K562 (cell line): ENCODE measurements at regions not wholly inside any gene's neighbourhood (a gene's known extent, or its start where the extent isn't known, plus 50 kb on each side); places are given as distances from the start of the nearest gene placed in this dataset.

Source experiments
- ATAC-seq: fragments of 200-7000 bp; cut with Tn5 transposase; 3 replicates; pipeline ENCODE4 v1.9.1; 2020; ENCODE audit warnings: moderate library complexity
- BruUV-seq: library from RNA; stranded (reverse); fragments of 400-500 nt; replicated peaks from 2 replicates; lab custom pipeline; 2021; lab: Mats Ljungman, UMichigan
- CTCF ChIA-PET: fragments of 300-600 bp; formaldehyde crosslinking; extraction: SDS; loops from one replicate; lab custom pipeline; 2021; ENCODE audit warnings: low intra/inter-chr PET ratio; lab: Yijun Ruan, JAX
- POLR2A ChIA-PET: fragments of 300-600, 350-650 bp; sonication (Branson Sonifier 250); formaldehyde crosslinking; extraction: SDS; loops from one replicate; lab custom pipeline; 2021; ENCODE audit warnings: antibody characterized with exemption, inconsistent platforms; lab: Yijun Ruan, JAX
- DNase-seq, 4 experiments: peaks; one replicate each; pipeline versions ENCODE4 v3.0.0 to v3.0.0-alpha.2; 2011 to 2018; ENCODE audit warnings: low spot score in 3 of 4, mixed read lengths in 3 of 4; ENCODE audit errors: extremely low read depth in 1 of 4
- FAIRE-seq: peaks from 2 replicates; lab custom pipeline; 2011; peaks lifted over from hg19 to GRCh38; lab: Jason Lieb, UNC
- H2AFZ ChIP-seq: 2 replicates; pipeline ENCODE4 v1.6.0; 2011; ENCODE audit warnings: low read depth, low read length, control low read depth, inconsistent platforms
- H3K27ac ChIP-seq: fragments of 200-600 bp; 3 replicates; pipeline ENCODE4 v1.8.0; 2011; ENCODE audit warnings: low read depth, mild to moderate bottlenecking, control low read depth, inconsistent platforms, low read length, moderate library complexity, mixed read lengths; ENCODE audit errors: extremely low read depth
- H3K27me3 ChIP-seq, 2 experiments: fragments of 300-600 bp in 1 of 2; 2 replicates in 1 of 2; 3 replicates in 1 of 2; pipeline versions ENCODE4 v1.6.0 to v1.8.0; 2011; ENCODE audit warnings: inconsistent platforms in 2 of 2, low read length in 2 of 2, mild to moderate bottlenecking in 1 of 2, mixed read lengths in 1 of 2, moderate library complexity in 1 of 2; ENCODE audit not compliant: control insufficient read depth in 2 of 2, insufficient read depth in 2 of 2
- H3K36me3 ChIP-seq: fragments of 300-600 bp; 3 replicates; pipeline ENCODE4 v1.8.0; 2011; ENCODE audit warnings: mild to moderate bottlenecking, low read length, inconsistent platforms; ENCODE audit not compliant: control insufficient read depth, insufficient read depth
- H3K4me1 ChIP-seq, 2 experiments: fragments of 200-600 bp in 1 of 2; replicated peaks in 1 of 2; 2 replicates in 1 of 2; 3 replicates in 1 of 2; pipeline versions ENCODE4 v1.5.1 to v1.8.0; 2011; ENCODE audit warnings: inconsistent platforms in 2 of 2, low read length in 2 of 2, mild to moderate bottlenecking in 1 of 2, mixed read lengths in 1 of 2, moderate library complexity in 1 of 2; ENCODE audit not compliant: control insufficient read depth in 2 of 2, insufficient read depth in 2 of 2
- H3K4me2 ChIP-seq: 2 replicates; pipeline ENCODE4 v1.6.1; 2011; ENCODE audit warnings: low read length, control low read depth, inconsistent platforms, mixed read lengths; ENCODE audit not compliant: insufficient read depth
- H3K4me3 ChIP-seq: fragments of 200-600 bp; sonication (generic), shearing (Covaris generic); 2 replicates; pipeline ENCODE4 v1.5.1; 2016; ENCODE audit warnings: control low read depth, inconsistent platforms
- H3K79me2 ChIP-seq: fragments of 200-600 bp; 3 replicates; pipeline ENCODE4 v1.8.0; 2011; ENCODE audit warnings: low read length, inconsistent platforms; ENCODE audit not compliant: control insufficient read depth, insufficient read depth
- H3K9ac ChIP-seq, 2 experiments: 2 replicates each; pipeline versions ENCODE4 v1.6.0 to v1.6.1; 2011; ENCODE audit warnings: low read depth in 2 of 2, low read length in 2 of 2, control low read depth in 1 of 2, inconsistent platforms in 1 of 2, mild to moderate bottlenecking in 1 of 2, mixed read lengths in 1 of 2; ENCODE audit not compliant: insufficient read depth in 1 of 2
- H3K9me1 ChIP-seq: one replicate; pipeline ENCODE4 v1.6.0; 2011; ENCODE audit warnings: inconsistent platforms, mild to moderate bottlenecking, low read length, moderate library complexity; ENCODE audit not compliant: control insufficient read depth, insufficient read depth
- H3K9me3 ChIP-seq: replicated peaks from 2 replicates; pipeline ENCODE4 v1.5.1; 2011; ENCODE audit warnings: low read depth, low read length, inconsistent platforms; ENCODE audit not compliant: control insufficient read depth, insufficient read depth
- H4K20me1 ChIP-seq: replicated peaks from 2 replicates; pipeline ENCODE4 v1.6.1; 2011; ENCODE audit warnings: low read length, inconsistent platforms, mixed read lengths; ENCODE audit not compliant: control insufficient read depth, insufficient read depth
- CTBP1 ChIP-seq: fragments of 450-650 bp; IDR thresholded peaks from 2 replicates; pipeline ENCODE4 v1.6.1; 2016; ENCODE audit warnings: borderline replicate concordance
- NBN ChIP-seq: fragments of 450-650 bp; IDR thresholded peaks from 2 replicates; pipeline ENCODE4 v1.6.1; 2016; ENCODE audit warnings: low read depth, mild to moderate bottlenecking
- NFIX ChIP-seq: fragments of 250-450 bp; sonication (Bioruptor Pico); IDR thresholded peaks from 2 replicates; pipeline ENCODE4 v1.4.0; 2020; ENCODE audit warnings: low read depth, mild to moderate bottlenecking, moderate library complexity
- NKRF ChIP-seq: fragments of 450-650 bp; IDR thresholded peaks from 2 replicates; pipeline ENCODE4 v1.6.1; 2016; ENCODE audit warnings: borderline replicate concordance
- THRB ChIP-seq: fragments of 450-650 bp; formaldehyde crosslinking; conservative IDR thresholded peaks from 2 replicates; pipeline ENCODE4 v1.4.0; 2022; ENCODE audit warnings: mild to moderate bottlenecking, missing genetic modification characterization
- ZBTB17 ChIP-seq: fragments of 450-650 bp; formaldehyde crosslinking; IDR thresholded peaks from 2 replicates; pipeline ENCODE4 v1.4.0; 2020; ENCODE audit warnings: mild to moderate bottlenecking
- ZNF583 ChIP-seq: fragments of 250-450 bp; sonication (Bioruptor Pico); IDR thresholded peaks from 2 replicates; pipeline ENCODE4 v1.4.0; 2020
- ZNF639 ChIP-seq, 2 experiments: fragments of 200-800 bp in 1 of 2; sonication (Bioruptor generic) in 1 of 2; sonication (generic) in 1 of 2; formaldehyde crosslinking in 1 of 2; IDR thresholded peaks in 1 of 2; conservative IDR thresholded peaks in 1 of 2; 2 replicates each; pipeline versions ENCODE4 v1.5.0 to v1.6.1; 2016 to 2020; ENCODE audit warnings: missing compliant biosample characterization in 1 of 2, missing genetic modification characterization in 1 of 2, missing genetic modification reagents in 1 of 2
- WGBS: fragments of 100-300 bp; shearing (Covaris generic); methylation state at CpG from one replicate; pipeline ENCODE4 v1.1.6; 2016; ENCODE audit warnings: low coverage, mixed read lengths; ENCODE audit not compliant: insufficient coverage; ENCODE audit errors: missing lambda C conversion rate; 5-methylcytosine and 5-hydroxymethylcytosine counted together
- in situ Hi-C: fragments of 300-500 bp; cut with MboI; formaldehyde crosslinking; loops from 4 replicates; pipeline ENCODE4 v1.15.0; 2018; ENCODE audit warnings: inconsistent platforms, mixed read lengths
- intact Hi-C: fragments of 100-400 bp; cut with micrococcal nuclease; formaldehyde crosslinking; loops from 2 replicates; pipeline ENCODE4 v1.14.2; 2022
- TF ChIP-seq, protein P1 (sequence below): fragments of 450-650 bp; IDR thresholded peaks from 2 replicates; pipeline ENCODE4 v1.6.1; 2016; ENCODE audit warnings: mild to moderate bottlenecking

- no peak for TF ChIP-seq NKRF
- TF ChIP-seq, all 486 proteins: peak for 0
Measured at GRCh38 chr19:5216141-5216847, 124.3 kb downstream of the PTPRS start (continued).

DNA sequence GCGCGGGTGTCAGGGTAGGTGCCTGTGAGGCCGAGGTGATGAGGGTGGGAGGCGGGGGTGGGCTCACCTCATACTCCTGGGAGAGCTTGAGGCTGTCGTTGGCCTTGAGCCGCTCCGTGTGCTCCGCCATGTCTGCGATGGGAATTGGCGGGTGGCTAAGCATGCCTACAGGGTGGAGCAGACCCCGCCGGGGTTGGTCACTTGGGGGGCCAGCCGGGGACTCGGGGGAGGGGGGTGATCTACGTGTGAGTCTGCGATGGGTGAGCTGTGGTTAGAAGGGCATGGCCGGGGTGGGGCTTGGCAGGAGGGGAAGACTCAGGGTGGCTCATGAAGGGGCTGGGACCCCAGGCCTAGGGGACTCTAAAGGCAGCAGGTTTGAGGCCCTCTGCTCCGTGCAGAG lies 125.2 kb downstream of the PTPRS start:
- peaks cover 0 to 4% of the 10 kb centered on the region in 2 experiments; a peak in 3 of 5 replicates for H3K4me1 ChIP-seq
- in situ Hi-C loops (no loop called here), intact Hi-C loops (no loop called here)
- no peak overlapping the region for H3K4me2 ChIP-seq
- POLR2A ChIA-PET: interaction anchor here (0.7 kb wide), 1 partner anchor 16 kb away, joined by 3 read pairs; no protein-coding TSS in a partner anchor
- H3K9ac ChIP-seq: no peak overlapping the region
- no peaks in the 10 kb centered on the region for H3K9me3 ChIP-seq
- TF ChIP-seq NBN (no peak), CTBP1 (no peak), NFIX (no peak), THRB (no peak), ZBTB17 (CRISPR knock-in tag) (no peak), ZNF583 (CRISPR knock-in tag) (no peak), ZNF639 (CRISPR knock-in tag; conservative IDR thresholded peaks at IDR 0.05 in 1 of 2, IDR thresholded peaks at IDR 0.05 in 1 of 2) (no peak)
- TF ChIP-seq, protein P1, sequence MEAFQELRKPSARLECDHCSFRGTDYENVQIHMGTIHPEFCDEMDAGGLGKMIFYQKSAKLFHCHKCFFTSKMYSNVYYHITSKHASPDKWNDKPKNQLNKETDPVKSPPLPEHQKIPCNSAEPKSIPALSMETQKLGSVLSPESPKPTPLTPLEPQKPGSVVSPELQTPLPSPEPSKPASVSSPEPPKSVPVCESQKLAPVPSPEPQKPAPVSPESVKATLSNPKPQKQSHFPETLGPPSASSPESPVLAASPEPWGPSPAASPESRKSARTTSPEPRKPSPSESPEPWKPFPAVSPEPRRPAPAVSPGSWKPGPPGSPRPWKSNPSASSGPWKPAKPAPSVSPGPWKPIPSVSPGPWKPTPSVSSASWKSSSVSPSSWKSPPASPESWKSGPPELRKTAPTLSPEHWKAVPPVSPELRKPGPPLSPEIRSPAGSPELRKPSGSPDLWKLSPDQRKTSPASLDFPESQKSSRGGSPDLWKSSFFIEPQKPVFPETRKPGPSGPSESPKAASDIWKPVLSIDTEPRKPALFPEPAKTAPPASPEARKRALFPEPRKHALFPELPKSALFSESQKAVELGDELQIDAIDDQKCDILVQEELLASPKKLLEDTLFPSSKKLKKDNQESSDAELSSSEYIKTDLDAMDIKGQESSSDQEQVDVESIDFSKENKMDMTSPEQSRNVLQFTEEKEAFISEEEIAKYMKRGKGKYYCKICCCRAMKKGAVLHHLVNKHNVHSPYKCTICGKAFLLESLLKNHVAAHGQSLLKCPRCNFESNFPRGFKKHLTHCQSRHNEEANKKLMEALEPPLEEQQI: no peak
- BruUV-seq: no TSS peak
- no peak for FAIRE-seq
- CTCF ChIA-PET: no interaction called here
- peaks cover 52% of the 10 kb centered on the region; the same call in 2 of the 3 replicates for H3K36me3 ChIP-seq
- 87% methylated on average over 10 of the region's 18 CpGs for WGBS
- no peak overlapping the region for H2AFZ ChIP-seq
- no peak for DNase-seq
- no peak overlapping the region for H3K27ac ChIP-seq
- H3K4me3 ChIP-seq: no peak overlapping the region
- H3K9me1 ChIP-seq: no peaks in the 10 kb centered on the region
- H4K20me1 ChIP-seq: no peaks in the 10 kb centered on the region
- ATAC-seq: no peak
- H3K27me3 ChIP-seq: no peaks in the 10 kb centered on the region
- no peaks in the 10 kb centered on the region for H3K79me2 ChIP-seq
